Adrenal gland (tissue), 9 donors: ENCODE measurements at regions not wholly inside any gene's neighbourhood (a gene's known extent, or its start where the extent isn't known, plus 50 kb on each side); places are given as distances from the start of the nearest gene placed in this dataset.
"Not testable (repeated sequence)": the region's sequence is repeated elsewhere in the genome, so short reads cannot be mapped to it uniquely, and the experiment has no call there.

ENCODE experiments used
- DNase-seq, 7 donors: peaks; one replicate each; pipeline ENCODE4 v3.0.0-alpha.2; 2019 to 2020
- H3K27ac ChIP-seq, 5 donors: fragments of 200-600 bp; sonication (generic) in 4 of 5; 1 replicate in 3 of 5; 2 replicates in 2 of 5; pipeline versions ENCODE4 v1.5.1 to v1.8.0; 2016 to 2020; ENCODE audit warnings: mild to moderate bottlenecking in 1 of 5
- H3K27me3 ChIP-seq: fragments of 200-600 bp; 2 replicates; pipeline ENCODE4 v1.8.0; 2021
- H3K36me3 ChIP-seq, 2 donors: fragments of 200-600 bp; replicated peaks in 1 of 2; 1 replicate in 1 of 2; 2 replicates in 1 of 2; pipeline versions ENCODE4 v1.5.1 to v1.8.0; 2018 to 2022
- H3K4me1 ChIP-seq, 2 donors: fragments of 200-600 bp; replicated peaks in 1 of 2; 1 replicate in 1 of 2; 2 replicates in 1 of 2; pipeline versions ENCODE4 v1.5.1 to v1.8.0; 2018 to 2021
- H3K4me3 ChIP-seq, 4 donors: fragments of 200-600 bp; sonication (generic) in 3 of 4; one replicate each; pipeline ENCODE4 v1.5.1; 2016 to 2018
- H3K9me3 ChIP-seq, 3 donors: fragments of 200-600 bp; sonication (generic) in 1 of 3; replicated peaks in 1 of 3; 1 replicate in 2 of 3; 2 replicates in 1 of 3; pipeline versions ENCODE4 v1.5.1 to v1.8.0; 2016 to 2021
- CTCF ChIP-seq, 6 experiments: fragments of 450-650 bp in 4 of 6; fragments of 200-600 bp in 2 of 6; sonication (generic) in 1 of 6; IDR thresholded peaks; 1 replicate in 5 of 6; 2 replicates in 1 of 6; pipeline versions ENCODE4 v1.5.1 to v1.8.0; 2016 to 2021; ENCODE audit warnings: antibody characterized with exemption in 6 of 6, mild to moderate bottlenecking in 2 of 6, moderate library complexity in 1 of 6
- POLR2A ChIP-seq, 2 donors: fragments of 450-650 bp; IDR thresholded peaks; one replicate each; pipeline ENCODE4 v1.6.1; 2017; ENCODE audit warnings: antibody characterized with exemption in 2 of 2, mild to moderate bottlenecking in 2 of 2, moderate library complexity in 1 of 2
- WGBS, 4 donors: extraction: QIAGEN DNeasy Blood & Tissue Kit in 2 of 4; methylation state at CpG; one replicate each; pipeline versions ENCODE4 v1.1.5 to v1.1.7; 2013 to 2017; 5-methylcytosine and 5-hydroxymethylcytosine counted together
- intact Hi-C, 2 donors: fragments of 100-400 bp; cut with DNase I; formaldehyde crosslinking; loops; one replicate each; pipeline versions ENCODE4 v1.14.1 to v1.15.0; 2022 to 2023
- donor health status: healthy with polysubstance abuse.
- donor health status: Bipolar disorder and iron deficiency.
- donor health status: DM: yes; HTN: yes; CAD: no.
- donor health status: DM: no; HTN: no; CAD: no.
- donor health status: DM: no; HTN: no; CAD: no.

GRCh38 chr3:154864947-154865346 lies 215.2 kb upstream of the MME start:
- TF ChIP-seq POLR2A (IDR thresholded peaks at IDR 0.05) (no peak), CTCF (IDR thresholded peaks at IDR 0.05) (no peak)
- no peak overlapping the region for H3K4me3 ChIP-seq
- WGBS, 4 donors, result 60 to 79% (median 66%) methylated on average over 1 of the region's 1 CpG
- no peaks in the 10 kb centered on the region for H3K36me3 ChIP-seq
- no peaks in the 10 kb centered on the region for H3K4me1 ChIP-seq
- H3K27ac ChIP-seq, result no peak overlapping the region
- intact Hi-C loops, result no loop called here
- H3K27me3 ChIP-seq, result no peaks in the 10 kb centered on the region
- no peaks in the 10 kb centered on the region for H3K9me3 ChIP-seq
- DNase-seq, result no peak

GRCh38 chr3:154862265-154862664 lies 217.9 kb upstream of the MME start:
- Histone ChIP-seq H3K27me3 (no peaks in the 10 kb centered on the region), H3K4me1 (no peaks in the 10 kb centered on the region), H3K36me3 (no peaks in the 10 kb centered on the region), H3K27ac (no peak overlapping the region), H3K4me3 (no peak overlapping the region), H3K9me3 (no peaks in the 10 kb centered on the region)
- TF ChIP-seq POLR2A (IDR thresholded peaks at IDR 0.05), result no peak
- no peak for TF ChIP-seq CTCF (IDR thresholded peaks at IDR 0.05)
- intact Hi-C loops, result no loop called here
- no peak for DNase-seq

GRCh38 chr3:154852998-154853397 lies 227.1 kb upstream of the MME start:
- H3K4me1 ChIP-seq, H3K4me3 ChIP-seq, H3K27me3 ChIP-seq, H3K9me3 ChIP-seq, H3K36me3 ChIP-seq, H3K27ac ChIP-seq, intact Hi-C loops, DNase-seq: not testable (repeated sequence)
- WGBS, 4 donors, result 66 to 89% (median 82%) methylated on average over 3 of the region's 3 CpGs

- Histone ChIP-seq H3K27me3 (no peaks in the 10 kb centered on the region), H3K36me3 (no peaks in the 10 kb centered on the region), H3K27ac (no peak overlapping the region), H3K4me1 (no peaks in the 10 kb centered on the region), H3K9me3 (no peaks in the 10 kb centered on the region), H3K4me3 (no peak overlapping the region)
- 43 to 100% (median 75%) methylated on average over 1 of the region's 1 CpG for WGBS, 4 donors
- TF ChIP-seq CTCF (IDR thresholded peaks at IDR 0.05) (no peak), POLR2A (IDR thresholded peaks at IDR 0.05) (no peak)
- intact Hi-C loops, result no loop called here
- DNase-seq, result no peak
Measured at GRCh38 chr3:154852515-154852914, 227.6 kb upstream of the MME start.

GRCh38 chr3:154851644-154852043 lies 228.5 kb upstream of the MME start:
- DNase-seq, result no peak
- Histone ChIP-seq H3K27me3 (no peaks in the 10 kb centered on the region), H3K4me1 (no peaks in the 10 kb centered on the region), H3K27ac (no peak overlapping the region), H3K9me3 (no peaks in the 10 kb centered on the region), H3K4me3 (no peak overlapping the region), H3K36me3 (no peaks in the 10 kb centered on the region)
- no peak for TF ChIP-seq POLR2A (IDR thresholded peaks at IDR 0.05)
- TF ChIP-seq CTCF (IDR thresholded peaks at IDR 0.05), result no peak
- intact Hi-C loops, result no loop called here
